Lower leg skin (tissue), 3 donors: ENCODE measurements at regions not wholly inside any gene's neighbourhood (a gene's known extent, or its start where the extent isn't known, plus 50 kb on each side); places are given as distances from the start of the nearest gene placed in this dataset.

Experiments used
- CTCF ChIP-seq, 3 donors: fragments of 450-650 bp; IDR thresholded peaks; one replicate each; pipeline ENCODE4 v1.5.1; 2016; ENCODE audit warnings: antibody characterized with exemption in 3 of 3, mild to moderate bottlenecking in 3 of 3, moderate library complexity in 2 of 3
- POLR2A ChIP-seq, 2 donors: fragments of 450-650 bp; IDR thresholded peaks; one replicate each; pipeline ENCODE4 v1.6.1; 2016 to 2017; ENCODE audit warnings: antibody characterized with exemption in 2 of 2, mild to moderate bottlenecking in 1 of 2, moderate library complexity in 1 of 2

GRCh38 chr6:155980768-155981079 is 525.1 kb upstream of the NOX3 start:
- no peak for TF ChIP-seq CTCF (IDR thresholded peaks at IDR 0.05)
- TF ChIP-seq POLR2A (IDR thresholded peaks at IDR 0.05): no peak
